ENCODE measurements at regions not wholly inside any gene's neighbourhood (a gene's known extent, or its start where the extent isn't known, plus 50 kb on each side); places are given as distances from the start of the nearest gene placed in this dataset.
A peak's percentile ranks its signal among the peaks of the same experiment; 100 is the strongest.

GRCh38 chr4:180814875-180815417 lies 1428.3 kb upstream of the TENM3 start:
- no peak for TF ChIP-seq CTCF (IDR thresholded peaks at IDR 0.05; ENCODE audit: low read depth, low read length)
- DNase-seq, result no peak
- H3K36me3 ChIP-seq, result no peaks in the 10 kb centered on the region

GRCh38 chr4:180817529-180817928 lies 1425.7 kb upstream of the TENM3 start:
- no peak for DNase-seq
- no peaks in the 10 kb centered on the region for H3K27me3 ChIP-seq (ENCODE audit: insufficient read depth, low read depth, severe bottlenecking)
- no peaks in the 10 kb centered on the region for H3K36me3 ChIP-seq
- H3K4me3 ChIP-seq (ENCODE audit: low read depth, low read length), result no peak overlapping the region
- TF ChIP-seq CTCF (IDR thresholded peaks at IDR 0.05; ENCODE audit: low read depth, low read length), result no peak
- no peak overlapping the region for H3K27ac ChIP-seq
- H3K9me3 ChIP-seq (ENCODE audit: severe bottlenecking), result no peaks in the 10 kb centered on the region

More at GRCh38 chr4:180814875-180815417, 1428.3 kb upstream of the TENM3 start:
- no peak overlapping the region for H3K4me3 ChIP-seq (ENCODE audit: low read depth, low read length)
- H3K9me3 ChIP-seq (ENCODE audit: severe bottlenecking), result no peaks in the 10 kb centered on the region
- H3K27ac ChIP-seq, result no peak overlapping the region
- H3K27me3 ChIP-seq (ENCODE audit: insufficient read depth, low read depth, severe bottlenecking), result no peaks in the 10 kb centered on the region

- Histone ChIP-seq H3K36me3 (no peaks in the 10 kb centered on the region), H3K9me3 (ENCODE audit: severe bottlenecking) (no peaks in the 10 kb centered on the region), H3K27me3 (ENCODE audit: insufficient read depth, low read depth, severe bottlenecking) (no peaks in the 10 kb centered on the region), H3K27ac (no peak overlapping the region), H3K4me3 (ENCODE audit: low read depth, low read length) (no peak overlapping the region)
- TF ChIP-seq CTCF (IDR thresholded peaks at IDR 0.05; ENCODE audit: low read depth, low read length), result no peak
- no peak for DNase-seq
These were observed 1420.1 kb upstream of the TENM3 start for GRCh38 chr4:180823108-180823507.

- no peaks in the 10 kb centered on the region for H3K9me3 ChIP-seq (ENCODE audit: severe bottlenecking)
- no peak for DNase-seq
- H3K36me3 ChIP-seq, result no peaks in the 10 kb centered on the region
- TF ChIP-seq CTCF (IDR thresholded peaks at IDR 0.05; ENCODE audit: low read depth, low read length), result no peak
- no peak overlapping the region for H3K4me3 ChIP-seq (ENCODE audit: low read depth, low read length)
- H3K27ac ChIP-seq, result no peak overlapping the region
- H3K27me3 ChIP-seq (ENCODE audit: insufficient read depth, low read depth, severe bottlenecking), result no peaks in the 10 kb centered on the region
These were observed 1415.8 kb upstream of the TENM3 start for GRCh38 chr4:180827232-180828009.

GRCh38 chr4:180828455-180829018 lies 1414.7 kb upstream of the TENM3 start:
- TF ChIP-seq CTCF (IDR thresholded peaks at IDR 0.05; ENCODE audit: low read depth, low read length), result peak; percentile 41
- Histone ChIP-seq H3K27ac (no peak overlapping the region), H3K36me3 (no peaks in the 10 kb centered on the region), H3K4me3 (ENCODE audit: low read depth, low read length) (no peak overlapping the region), H3K9me3 (ENCODE audit: severe bottlenecking) (no peaks in the 10 kb centered on the region), H3K27me3 (ENCODE audit: insufficient read depth, low read depth, severe bottlenecking) (no peaks in the 10 kb centered on the region)
- DNase-seq, result peak; percentile 37
